ENCODE measurements at regions not wholly inside any gene's neighbourhood (a gene's known extent, or its start where the extent isn't known, plus 50 kb on each side); places are given as distances from the start of the nearest gene placed in this dataset.

GRCh38 chrX:113741744-113742143, 842.1 kb upstream of the HTR2C start:
- Histone ChIP-seq H3K9ac (ENCODE audit: low read length) (no peak overlapping the region), H3K4me1 (ENCODE audit: control insufficient read depth, insufficient read depth, low read length) (peaks cover 8% of the 10 kb centered on the region), H3K9me3 (ENCODE audit: control insufficient read depth, low read length) (peaks cover 2% of the 10 kb centered on the region), H3K36me3 (ENCODE audit: control insufficient read depth, insufficient read depth, low read length, severe bottlenecking) (no peaks in the 10 kb centered on the region), H3K4me3 (ENCODE audit: low read length) (no peak overlapping the region), H3K27me3 (replicated peaks; ENCODE audit: control insufficient read depth, insufficient read depth, low read length) (peaks cover 28% of the 10 kb centered on the region)
- DNase-seq (ENCODE audit: low read depth), result peak; percentile 61

- H3K4me3 ChIP-seq (ENCODE audit: low read length), result no peak overlapping the region
- H3K9ac ChIP-seq (ENCODE audit: low read length), result no peak overlapping the region
- DNase-seq (ENCODE audit: low read depth), result no peak
- H3K36me3 ChIP-seq (ENCODE audit: control insufficient read depth, insufficient read depth, low read length, severe bottlenecking), result no peaks in the 10 kb centered on the region
- no peaks in the 10 kb centered on the region for H3K4me1 ChIP-seq (ENCODE audit: control insufficient read depth, insufficient read depth, low read length)
- H3K27me3 ChIP-seq (replicated peaks; ENCODE audit: control insufficient read depth, insufficient read depth, low read length), result peaks cover 13% of the 10 kb centered on the region
- no peaks in the 10 kb centered on the region for H3K9me3 ChIP-seq (ENCODE audit: control insufficient read depth, low read length)
Observed at GRCh38 chrX:113728937-113729336, 854.9 kb upstream of the HTR2C start.

GRCh38 chrX:113726898-113727297, 857.0 kb upstream of the HTR2C start:
- H3K9ac ChIP-seq (ENCODE audit: low read length), result no peak overlapping the region
- H3K27me3 ChIP-seq (replicated peaks; ENCODE audit: control insufficient read depth, insufficient read depth, low read length), result peaks cover 13% of the 10 kb centered on the region
- H3K36me3 ChIP-seq (ENCODE audit: control insufficient read depth, insufficient read depth, low read length, severe bottlenecking), result no peaks in the 10 kb centered on the region
- H3K9me3 ChIP-seq (ENCODE audit: control insufficient read depth, low read length), result no peaks in the 10 kb centered on the region
- H3K4me3 ChIP-seq (ENCODE audit: low read length), result no peak overlapping the region
- DNase-seq (ENCODE audit: low read depth), result no peak
- no peaks in the 10 kb centered on the region for H3K4me1 ChIP-seq (ENCODE audit: control insufficient read depth, insufficient read depth, low read length)

- Histone ChIP-seq H3K36me3 (ENCODE audit: control insufficient read depth, insufficient read depth, low read length, severe bottlenecking) (no peaks in the 10 kb centered on the region), H3K4me3 (ENCODE audit: low read length) (no peak overlapping the region), H3K9me3 (ENCODE audit: control insufficient read depth, low read length) (no peaks in the 10 kb centered on the region), H3K27me3 (replicated peaks; ENCODE audit: control insufficient read depth, insufficient read depth, low read length) (peaks cover 13% of the 10 kb centered on the region), H3K4me1 (ENCODE audit: control insufficient read depth, insufficient read depth, low read length) (no peaks in the 10 kb centered on the region), H3K9ac (ENCODE audit: low read length) (no peak overlapping the region)
- no peak for DNase-seq (ENCODE audit: low read depth)
Observed at GRCh38 chrX:113726466-113726865, 857.4 kb upstream of the HTR2C start.

GRCh38 chrX:113726009-113726408, 857.9 kb upstream of the HTR2C start:
- Histone ChIP-seq H3K9me3 (ENCODE audit: control insufficient read depth, low read length) (no peaks in the 10 kb centered on the region), H3K27me3 (replicated peaks; ENCODE audit: control insufficient read depth, insufficient read depth, low read length) (peaks cover 13% of the 10 kb centered on the region), H3K9ac (ENCODE audit: low read length) (no peak overlapping the region), H3K4me3 (ENCODE audit: low read length) (no peak overlapping the region), H3K4me1 (ENCODE audit: control insufficient read depth, insufficient read depth, low read length) (no peaks in the 10 kb centered on the region), H3K36me3 (ENCODE audit: control insufficient read depth, insufficient read depth, low read length, severe bottlenecking) (no peaks in the 10 kb centered on the region)
- DNase-seq (ENCODE audit: low read depth), result no peak

GRCh38 chrX:113699939-113700338, 859.3 kb upstream of the AMOT start:
- Histone ChIP-seq H3K36me3 (ENCODE audit: control insufficient read depth, insufficient read depth, low read length, severe bottlenecking) (no peaks in the 10 kb centered on the region), H3K9me3 (ENCODE audit: control insufficient read depth, low read length) (peaks cover 3% of the 10 kb centered on the region), H3K4me3 (ENCODE audit: low read length) (no peak overlapping the region), H3K4me1 (ENCODE audit: control insufficient read depth, insufficient read depth, low read length) (no peaks in the 10 kb centered on the region), H3K9ac (ENCODE audit: low read length) (no peak overlapping the region), H3K27me3 (replicated peaks; ENCODE audit: control insufficient read depth, insufficient read depth, low read length) (peaks cover 5% of the 10 kb centered on the region)
- no peak for DNase-seq (ENCODE audit: low read depth)

GRCh38 chrX:113675278-113675677, 834.6 kb upstream of the AMOT start:
- DNase-seq (ENCODE audit: low read depth), result no peak
- no peaks in the 10 kb centered on the region for H3K9me3 ChIP-seq (ENCODE audit: control insufficient read depth, low read length)
- no peak overlapping the region for H3K4me3 ChIP-seq (ENCODE audit: low read length)
- H3K4me1 ChIP-seq (ENCODE audit: control insufficient read depth, insufficient read depth, low read length), result peaks cover 6% of the 10 kb centered on the region
- H3K9ac ChIP-seq (ENCODE audit: low read length), result no peak overlapping the region
- peaks cover 17% of the 10 kb centered on the region for H3K27me3 ChIP-seq (replicated peaks; ENCODE audit: control insufficient read depth, insufficient read depth, low read length)
- H3K36me3 ChIP-seq (ENCODE audit: control insufficient read depth, insufficient read depth, low read length, severe bottlenecking), result no peaks in the 10 kb centered on the region

- H3K36me3 ChIP-seq (ENCODE audit: control insufficient read depth, insufficient read depth, low read length, severe bottlenecking), result no peaks in the 10 kb centered on the region
- H3K4me3 ChIP-seq (ENCODE audit: low read length), result no peak overlapping the region
- DNase-seq (ENCODE audit: low read depth), result no peak
- no peak overlapping the region for H3K9ac ChIP-seq (ENCODE audit: low read length)
- peaks cover 8% of the 10 kb centered on the region for H3K27me3 ChIP-seq (replicated peaks; ENCODE audit: control insufficient read depth, insufficient read depth, low read length)
- H3K4me1 ChIP-seq (ENCODE audit: control insufficient read depth, insufficient read depth, low read length), result no peaks in the 10 kb centered on the region
- peaks cover 6% of the 10 kb centered on the region for H3K9me3 ChIP-seq (ENCODE audit: control insufficient read depth, low read length)
Observed at GRCh38 chrX:113651306-113651705, 810.7 kb upstream of the AMOT start.

- H3K36me3 ChIP-seq (ENCODE audit: control insufficient read depth, insufficient read depth, low read length, severe bottlenecking), result no peaks in the 10 kb centered on the region
- H3K27me3 ChIP-seq (replicated peaks; ENCODE audit: control insufficient read depth, insufficient read depth, low read length), result no peaks in the 10 kb centered on the region
- peaks cover 15% of the 10 kb centered on the region for H3K9me3 ChIP-seq (ENCODE audit: control insufficient read depth, low read length)
- no peak overlapping the region for H3K4me3 ChIP-seq (ENCODE audit: low read length)
- no peaks in the 10 kb centered on the region for H3K4me1 ChIP-seq (ENCODE audit: control insufficient read depth, insufficient read depth, low read length)
- H3K9ac ChIP-seq (ENCODE audit: low read length), result no peak overlapping the region
- DNase-seq (ENCODE audit: low read depth), result peak; percentile 7
Observed at GRCh38 chrX:113644426-113644825, 803.8 kb upstream of the AMOT start.

- Histone ChIP-seq H3K4me1 (ENCODE audit: control insufficient read depth, insufficient read depth, low read length) (no peaks in the 10 kb centered on the region), H3K36me3 (ENCODE audit: control insufficient read depth, insufficient read depth, low read length, severe bottlenecking) (no peaks in the 10 kb centered on the region), H3K4me3 (ENCODE audit: low read length) (no peak overlapping the region), H3K27me3 (replicated peaks; ENCODE audit: control insufficient read depth, insufficient read depth, low read length) (no peaks in the 10 kb centered on the region), H3K9ac (ENCODE audit: low read length) (no peak overlapping the region), H3K9me3 (ENCODE audit: control insufficient read depth, low read length) (no peaks in the 10 kb centered on the region)
- no peak for DNase-seq (ENCODE audit: low read depth)
Observed at GRCh38 chrX:113634565-113634964, 793.9 kb upstream of the AMOT start.

GRCh38 chrX:113629326-113629725, 788.7 kb upstream of the AMOT start:
- no peak overlapping the region for H3K4me3 ChIP-seq (ENCODE audit: low read length)
- H3K27me3 ChIP-seq (replicated peaks; ENCODE audit: control insufficient read depth, insufficient read depth, low read length), result no peaks in the 10 kb centered on the region
- peaks cover 7% of the 10 kb centered on the region for H3K9me3 ChIP-seq (ENCODE audit: control insufficient read depth, low read length)
- no peaks in the 10 kb centered on the region for H3K36me3 ChIP-seq (ENCODE audit: control insufficient read depth, insufficient read depth, low read length, severe bottlenecking)
- H3K9ac ChIP-seq (ENCODE audit: low read length), result no peak overlapping the region
- DNase-seq (ENCODE audit: low read depth), result no peak
- H3K4me1 ChIP-seq (ENCODE audit: control insufficient read depth, insufficient read depth, low read length), result no peaks in the 10 kb centered on the region

- no peaks in the 10 kb centered on the region for H3K27me3 ChIP-seq (replicated peaks; ENCODE audit: control insufficient read depth, insufficient read depth, low read length)
- peaks cover 5% of the 10 kb centered on the region for H3K9me3 ChIP-seq (ENCODE audit: control insufficient read depth, low read length)
- peak; percentile 3 for DNase-seq (ENCODE audit: low read depth)
- H3K4me3 ChIP-seq (ENCODE audit: low read length), result no peak overlapping the region
- H3K9ac ChIP-seq (ENCODE audit: low read length), result no peak overlapping the region
- H3K4me1 ChIP-seq (ENCODE audit: control insufficient read depth, insufficient read depth, low read length), result no peaks in the 10 kb centered on the region
- no peaks in the 10 kb centered on the region for H3K36me3 ChIP-seq (ENCODE audit: control insufficient read depth, insufficient read depth, low read length, severe bottlenecking)
Observed at GRCh38 chrX:113594123-113594841, 753.7 kb upstream of the AMOT start.
